AG10803 (cell line): ENCODE measurements at regions not wholly inside any gene's neighbourhood (a gene's known extent, or its start where the extent isn't known, plus 50 kb on each side); places are given as distances from the start of the nearest gene placed in this dataset.

Experiments
- DNase-seq: peaks from one replicate; pipeline ENCODE4 v3.0.0; 2010; ENCODE audit warnings: low read depth
- H3K4me3 ChIP-seq: 2 replicates; pipeline ENCODE4 v1.5.1; 2011; ENCODE audit warnings: mild to moderate bottlenecking, low read length, control low read depth
- CTCF ChIP-seq: conservative IDR thresholded peaks from 2 replicates; pipeline ENCODE4 v1.5.1; 2011; ENCODE audit warnings: mild to moderate bottlenecking, low read length, control low read depth, inconsistent platforms

- TF ChIP-seq CTCF, result no peak
- no peak for DNase-seq
- no peak overlapping the region for H3K4me3 ChIP-seq
These were observed 55.1 kb upstream of the ZPBP start for GRCh38 chr7:50147951-50148808.

GRCh38 chr7:50146692-50147091 lies 53.6 kb upstream of the ZPBP start:
- H3K4me3 ChIP-seq, result no peak overlapping the region
- no peak for DNase-seq
- TF ChIP-seq CTCF, result no peak

GRCh38 chr7:50145801-50146338 lies 52.8 kb upstream of the ZPBP start:
- no peak for DNase-seq
- no peak overlapping the region for H3K4me3 ChIP-seq
- TF ChIP-seq CTCF, result no peak

GRCh38 chr7:50145226-50145625 lies 52.2 kb upstream of the ZPBP start:
- no peak for TF ChIP-seq CTCF
- H3K4me3 ChIP-seq, result no peak overlapping the region
- no peak for DNase-seq
